ENCODE measurements at regions not wholly inside any gene's neighbourhood (a gene's known extent, or its start where the extent isn't known, plus 50 kb on each side); places are given as distances from the start of the nearest gene placed in this dataset.
"Not testable (repeated sequence)": the region's sequence is repeated elsewhere in the genome, so short reads cannot be mapped to it uniquely, and the experiment has no call there.

DNA sequence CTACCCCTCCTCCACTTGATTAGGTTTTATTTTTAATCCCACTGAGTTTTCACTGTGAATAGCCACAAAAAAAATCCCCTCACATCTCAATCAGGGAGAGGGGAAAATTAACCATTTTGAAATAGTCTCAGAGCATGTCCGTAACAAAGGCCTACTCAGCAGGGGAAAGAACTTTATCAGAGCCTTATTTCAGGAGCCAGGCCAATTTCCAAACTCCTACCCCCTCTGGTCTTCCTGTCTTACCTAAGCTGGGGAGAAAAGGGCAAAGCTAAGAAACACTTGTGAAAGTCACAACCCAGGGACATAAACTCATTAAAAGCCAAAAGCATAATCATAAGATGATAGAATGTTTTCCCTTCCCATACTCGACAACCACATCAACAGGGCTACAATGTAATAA lies 260.3 kb upstream of the DIO3 start:
- ATAC-seq (ENCODE audit: insufficient read depth, low FRiP score) (no peak), DNase-seq (no peak)
- Histone ChIP-seq H3K27ac (ENCODE audit: low read depth in 1 of 2, low read length in 1 of 2) (no peak overlapping the region), H3K9ac (ENCODE audit: insufficient read depth in 1 of 2, low read length in 2 of 2) (no peak overlapping the region), H3K27me3 (ENCODE audit: control insufficient read depth in 3 of 3, insufficient read depth in 3 of 3, low read length in 2 of 3) (no peaks in the 10 kb centered on the region), H3K4me3 (no peak overlapping the region), H3K4me1 (ENCODE audit: control insufficient read depth in 5 of 5, insufficient read depth in 5 of 5, low read length in 5 of 5) (no peaks in the 10 kb centered on the region), H3K9me3 (ENCODE audit: control insufficient read depth in 4 of 4, insufficient read depth in 3 of 4, low read length in 3 of 4) (peaks cover 0 to 10% (median 3%) of the 10 kb centered on the region in 4 donors), H3K36me3 (ENCODE audit: control insufficient read depth in 4 of 4, insufficient read depth in 4 of 4, low read length in 4 of 4) (no peaks in the 10 kb centered on the region)
- 72 to 73% methylated on average over 2 of the region's 2 CpGs for WGBS, 2 donors
- TF ChIP-seq, protein P1, sequence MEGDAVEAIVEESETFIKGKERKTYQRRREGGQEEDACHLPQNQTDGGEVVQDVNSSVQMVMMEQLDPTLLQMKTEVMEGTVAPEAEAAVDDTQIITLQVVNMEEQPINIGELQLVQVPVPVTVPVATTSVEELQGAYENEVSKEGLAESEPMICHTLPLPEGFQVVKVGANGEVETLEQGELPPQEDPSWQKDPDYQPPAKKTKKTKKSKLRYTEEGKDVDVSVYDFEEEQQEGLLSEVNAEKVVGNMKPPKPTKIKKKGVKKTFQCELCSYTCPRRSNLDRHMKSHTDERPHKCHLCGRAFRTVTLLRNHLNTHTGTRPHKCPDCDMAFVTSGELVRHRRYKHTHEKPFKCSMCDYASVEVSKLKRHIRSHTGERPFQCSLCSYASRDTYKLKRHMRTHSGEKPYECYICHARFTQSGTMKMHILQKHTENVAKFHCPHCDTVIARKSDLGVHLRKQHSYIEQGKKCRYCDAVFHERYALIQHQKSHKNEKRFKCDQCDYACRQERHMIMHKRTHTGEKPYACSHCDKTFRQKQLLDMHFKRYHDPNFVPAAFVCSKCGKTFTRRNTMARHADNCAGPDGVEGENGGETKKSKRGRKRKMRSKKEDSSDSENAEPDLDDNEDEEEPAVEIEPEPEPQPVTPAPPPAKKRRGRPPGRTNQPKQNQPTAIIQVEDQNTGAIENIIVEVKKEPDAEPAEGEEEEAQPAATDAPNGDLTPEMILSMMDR (IDR thresholded peaks at IDR 0.05; ENCODE audit: control extremely low read depth, extremely low read depth) = no peak

DNA sequence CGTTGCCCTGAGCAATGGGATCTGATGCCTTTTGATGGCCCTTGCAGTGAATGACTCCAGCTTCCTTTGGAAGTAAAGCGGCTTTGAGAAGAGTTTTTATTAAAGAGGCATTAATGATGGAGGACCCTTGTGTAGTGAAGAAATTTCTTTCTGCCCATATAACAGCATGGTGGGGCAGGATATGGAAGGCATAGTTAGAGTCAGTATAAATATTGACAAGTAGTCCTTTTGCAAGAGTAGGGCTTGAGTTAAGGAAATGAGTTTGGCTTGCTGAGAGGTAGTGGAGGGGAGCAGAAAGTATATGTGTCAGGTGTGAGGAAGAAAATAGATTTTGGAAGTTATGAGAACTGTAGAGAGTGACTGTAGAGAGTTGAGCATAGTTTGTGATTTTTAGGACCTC lies 254.1 kb upstream of the DIO3 start:
- not testable (repeated sequence) for H3K27me3 ChIP-seq (ENCODE audit: control insufficient read depth in 3 of 3, insufficient read depth in 3 of 3, low read length in 2 of 3); H3K4me1 ChIP-seq (ENCODE audit: control insufficient read depth in 5 of 5, insufficient read depth in 5 of 5, low read length in 5 of 5); ATAC-seq (ENCODE audit: insufficient read depth, low FRiP score); H3K4me3 ChIP-seq; H3K9ac ChIP-seq (ENCODE audit: insufficient read depth in 1 of 2, low read length in 2 of 2); DNase-seq; H3K36me3 ChIP-seq (ENCODE audit: control insufficient read depth in 4 of 4, insufficient read depth in 4 of 4, low read length in 4 of 4); H3K27ac ChIP-seq (ENCODE audit: low read depth in 1 of 2, low read length in 1 of 2); H3K9me3 ChIP-seq (ENCODE audit: control insufficient read depth in 4 of 4, insufficient read depth in 3 of 4, low read length in 3 of 4)
- WGBS, 2 donors = 94 to 98% methylated on average over 2 of the region's 2 CpGs

DNA sequence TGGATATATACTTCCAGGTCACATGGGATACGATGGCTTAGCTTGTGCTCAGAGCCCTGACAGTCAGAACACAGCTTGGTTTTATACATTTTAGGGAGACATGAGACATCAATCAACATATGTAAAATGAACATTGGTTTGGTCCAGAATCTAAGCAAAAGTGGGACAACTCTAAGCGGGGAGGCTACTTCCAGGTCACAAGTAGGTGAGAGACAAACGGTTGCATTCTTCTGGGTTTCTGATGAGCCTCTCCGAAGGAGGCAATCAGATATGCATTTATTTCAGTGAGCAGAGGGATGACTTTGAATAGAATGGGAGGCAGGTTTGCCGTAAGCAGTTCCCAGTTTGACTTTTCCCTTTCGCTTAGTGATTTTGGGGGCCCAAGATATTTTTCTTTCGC lies 250.1 kb upstream of the DIO3 start:
- H3K9me3 ChIP-seq (ENCODE audit: control insufficient read depth in 4 of 4, insufficient read depth in 3 of 4, low read length in 3 of 4); H3K27me3 ChIP-seq (ENCODE audit: control insufficient read depth in 3 of 3, insufficient read depth in 3 of 3, low read length in 2 of 3); H3K4me1 ChIP-seq (ENCODE audit: control insufficient read depth in 5 of 5, insufficient read depth in 5 of 5, low read length in 5 of 5); ATAC-seq (ENCODE audit: insufficient read depth, low FRiP score); H3K9ac ChIP-seq (ENCODE audit: insufficient read depth in 1 of 2, low read length in 2 of 2); H3K27ac ChIP-seq (ENCODE audit: low read depth in 1 of 2, low read length in 1 of 2); H3K4me3 ChIP-seq; DNase-seq; H3K36me3 ChIP-seq (ENCODE audit: control insufficient read depth in 4 of 4, insufficient read depth in 4 of 4, low read length in 4 of 4): not testable (repeated sequence)
- WGBS, 2 donors = 74 to 77% methylated on average over 7 of the region's 7 CpGs

DNA sequence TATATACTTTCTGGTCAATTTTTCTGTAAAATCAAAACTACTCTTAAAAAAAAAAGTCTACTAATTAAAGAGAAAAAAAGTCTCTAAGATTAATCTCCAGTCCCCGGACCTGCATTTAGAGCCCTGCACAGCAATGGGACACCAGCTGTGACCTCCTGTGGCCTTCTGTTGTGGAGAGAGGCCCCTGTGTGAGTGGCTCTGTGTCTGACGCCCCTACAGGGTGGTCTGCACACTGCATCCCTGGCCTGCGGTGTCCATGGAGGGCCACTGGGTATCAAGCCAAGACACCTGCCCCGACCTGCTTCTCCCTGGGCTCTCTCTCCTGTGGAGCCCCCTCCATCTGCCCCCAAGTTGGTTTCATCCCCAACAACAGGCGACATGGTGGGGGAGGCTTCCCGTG lies 248.0 kb upstream of the DIO3 start:
- Histone ChIP-seq H3K27me3 (ENCODE audit: control insufficient read depth in 3 of 3, insufficient read depth in 3 of 3, low read length in 2 of 3) (no peaks in the 10 kb centered on the region), H3K9me3 (ENCODE audit: control insufficient read depth in 4 of 4, insufficient read depth in 3 of 4, low read length in 3 of 4) (peaks cover 0 to 11% (median 10%) of the 10 kb centered on the region in 4 donors), H3K4me3 (no peak overlapping the region), H3K9ac (ENCODE audit: insufficient read depth in 1 of 2, low read length in 2 of 2) (no peak overlapping the region), H3K27ac (ENCODE audit: low read depth in 1 of 2, low read length in 1 of 2) (no peak overlapping the region), H3K36me3 (ENCODE audit: control insufficient read depth in 4 of 4, insufficient read depth in 4 of 4, low read length in 4 of 4) (no peaks in the 10 kb centered on the region), H3K4me1 (ENCODE audit: control insufficient read depth in 5 of 5, insufficient read depth in 5 of 5, low read length in 5 of 5) (no peaks in the 10 kb centered on the region)
- DNase-seq = no peak
- no peak for ATAC-seq (ENCODE audit: insufficient read depth, low FRiP score)
- 66 to 76% methylated on average over 6 of the region's 6 CpGs for WGBS, 2 donors
- TF ChIP-seq, protein P1 (IDR thresholded peaks at IDR 0.05; ENCODE audit: control extremely low read depth, extremely low read depth) = no peak
